GM13976 (cell line): ENCODE measurements at regions not wholly inside any gene's neighbourhood (a gene's known extent, or its start where the extent isn't known, plus 50 kb on each side); places are given as distances from the start of the nearest gene placed in this dataset.

Source experiments
- DNase-seq: peaks from one replicate; pipeline ENCODE4 v3.0.0; 2012; ENCODE audit warnings: low spot score
- in situ Hi-C: fragments of 300-500 bp; cut with MboI; formaldehyde crosslinking; loops from one replicate; pipeline ENCODE4 v1.12.0; 2022; ENCODE audit warnings: low sequenced_read_pairs, mixed read lengths, inconsistent platforms; ENCODE audit not compliant: unreplicated experiment
- TF ChIP-seq, protein P1 (sequence below): IDR thresholded peaks from 2 replicates; pipeline ENCODE4 v1.5.1; 2012; ENCODE audit warnings: borderline replicate concordance, mild to moderate bottlenecking; ENCODE audit not compliant: insufficient read depth; ENCODE audit errors: extremely low read depth, missing control alignments, control extremely low read depth

DNA sequence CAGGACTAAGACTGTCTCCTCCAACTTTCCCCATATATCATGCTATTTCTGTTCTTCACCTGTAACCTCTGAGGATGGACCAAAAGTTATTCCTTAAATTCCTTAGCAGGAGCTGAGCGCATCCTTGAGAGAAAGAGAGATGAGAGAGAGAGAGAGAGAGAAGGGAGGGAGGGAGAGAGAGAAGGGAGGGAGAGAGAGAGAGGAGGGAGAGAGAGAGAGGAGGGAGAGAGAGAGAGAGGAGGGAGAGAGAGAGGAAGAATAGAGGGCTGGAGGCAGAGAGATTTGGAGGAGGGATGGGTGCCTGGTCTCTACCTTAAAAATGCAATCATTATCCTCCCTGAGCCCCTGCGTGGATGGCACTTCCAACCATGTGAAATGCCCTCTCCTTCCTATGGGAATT is 73.6 kb downstream of the BMP2 start:
- no peak for DNase-seq
- in situ Hi-C loops: loop anchor here (25.0 kb wide), 1 partner anchor 1021 kb away; no protein-coding TSS in a partner anchor
- TF ChIP-seq, protein P1, sequence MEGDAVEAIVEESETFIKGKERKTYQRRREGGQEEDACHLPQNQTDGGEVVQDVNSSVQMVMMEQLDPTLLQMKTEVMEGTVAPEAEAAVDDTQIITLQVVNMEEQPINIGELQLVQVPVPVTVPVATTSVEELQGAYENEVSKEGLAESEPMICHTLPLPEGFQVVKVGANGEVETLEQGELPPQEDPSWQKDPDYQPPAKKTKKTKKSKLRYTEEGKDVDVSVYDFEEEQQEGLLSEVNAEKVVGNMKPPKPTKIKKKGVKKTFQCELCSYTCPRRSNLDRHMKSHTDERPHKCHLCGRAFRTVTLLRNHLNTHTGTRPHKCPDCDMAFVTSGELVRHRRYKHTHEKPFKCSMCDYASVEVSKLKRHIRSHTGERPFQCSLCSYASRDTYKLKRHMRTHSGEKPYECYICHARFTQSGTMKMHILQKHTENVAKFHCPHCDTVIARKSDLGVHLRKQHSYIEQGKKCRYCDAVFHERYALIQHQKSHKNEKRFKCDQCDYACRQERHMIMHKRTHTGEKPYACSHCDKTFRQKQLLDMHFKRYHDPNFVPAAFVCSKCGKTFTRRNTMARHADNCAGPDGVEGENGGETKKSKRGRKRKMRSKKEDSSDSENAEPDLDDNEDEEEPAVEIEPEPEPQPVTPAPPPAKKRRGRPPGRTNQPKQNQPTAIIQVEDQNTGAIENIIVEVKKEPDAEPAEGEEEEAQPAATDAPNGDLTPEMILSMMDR: no peak

DNA sequence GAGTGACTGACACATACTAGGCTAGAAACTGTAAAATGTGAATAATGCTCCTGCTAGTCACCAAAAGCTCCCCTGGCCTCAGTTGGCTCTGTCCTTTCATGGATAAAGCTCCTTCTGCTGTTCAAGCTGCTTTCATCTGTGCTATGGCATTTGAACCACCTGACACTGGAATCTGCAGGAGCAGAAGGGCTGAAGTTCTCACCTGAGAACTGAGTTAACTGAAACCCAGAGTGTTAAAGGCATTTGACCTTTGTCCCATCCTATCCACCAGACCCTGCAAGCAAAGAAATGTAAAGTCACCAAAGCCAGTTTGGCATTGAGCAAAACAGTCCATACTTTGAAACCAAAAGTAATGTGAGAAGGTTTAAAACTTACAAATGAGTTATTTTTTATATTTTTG is 77.7 kb downstream of the BMP2 start:
- in situ Hi-C loops: loop anchor here (25.0 kb wide), 1 partner anchor 1017 kb away; no protein-coding TSS in a partner anchor
- TF ChIP-seq, protein P1: no peak
- no peak for DNase-seq

DNA sequence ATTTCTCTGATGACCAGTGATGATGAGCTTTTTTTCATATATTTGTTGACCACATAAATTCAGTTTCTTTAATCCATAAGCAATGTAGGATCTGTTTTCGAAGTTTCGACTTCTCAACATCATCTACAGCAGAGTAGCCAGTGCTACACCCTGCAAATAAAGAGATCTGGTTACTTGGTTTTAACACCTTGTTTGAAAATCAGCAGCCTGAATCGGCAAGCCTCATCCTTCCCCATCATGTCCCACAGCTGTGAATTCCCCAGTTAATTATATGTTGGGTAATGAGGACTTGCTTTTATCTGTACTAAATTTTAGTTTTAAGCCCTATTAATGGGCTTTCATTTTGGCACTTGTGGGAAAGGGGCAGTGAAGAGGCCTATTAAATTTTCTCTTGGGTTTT is 80.6 kb downstream of the BMP2 start:
- DNase-seq: no peak
- in situ Hi-C loops: loop anchor here (25.0 kb wide), 1 partner anchor 1014 kb away; no protein-coding TSS in a partner anchor
- TF ChIP-seq, protein P1: no peak

DNA sequence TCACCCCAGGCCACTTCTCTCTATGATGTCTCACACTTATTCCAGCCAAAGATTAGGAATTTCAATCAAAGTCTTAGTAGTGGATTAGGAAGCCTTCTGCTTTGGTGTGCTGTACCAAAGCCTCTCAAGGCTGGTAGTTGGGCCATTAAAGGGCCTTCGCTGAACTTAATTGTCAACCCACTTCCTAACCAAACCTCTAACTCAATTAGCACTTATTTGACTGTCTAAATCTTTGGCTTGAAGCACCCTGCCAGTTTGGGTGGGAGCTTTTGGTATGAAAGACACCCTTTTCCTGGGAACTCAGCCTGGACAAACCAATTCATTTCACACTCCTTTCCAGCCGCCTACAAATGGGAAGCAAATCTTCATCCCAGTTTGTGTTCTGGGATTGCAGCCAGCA is 81.5 kb downstream of the BMP2 start:
- TF ChIP-seq, protein P1: no peak
- in situ Hi-C loops: loop anchor here (25.0 kb wide), 1 partner anchor 1013 kb away; no protein-coding TSS in a partner anchor
- DNase-seq: no peak

DNA sequence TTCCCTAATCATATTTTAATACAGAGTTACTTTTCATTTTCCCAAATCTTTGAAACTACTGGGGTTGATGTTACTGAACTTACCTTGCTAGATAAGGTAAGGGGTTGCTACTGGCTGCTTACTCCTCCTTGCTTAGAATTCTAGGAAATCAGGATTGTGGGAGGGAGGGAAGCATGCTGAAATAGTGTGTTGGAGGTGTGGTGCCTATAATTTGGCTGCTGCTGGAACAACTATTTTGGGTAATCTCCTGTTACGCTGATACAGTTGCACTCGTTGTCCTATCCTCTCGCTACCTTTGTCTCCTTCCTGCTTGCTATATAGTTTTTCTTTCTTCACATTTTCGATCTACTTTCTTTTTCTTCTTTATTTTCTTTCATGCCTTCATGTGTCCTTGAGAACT is 83.7 kb downstream of the BMP2 start:
- DNase-seq: no peak

DNA sequence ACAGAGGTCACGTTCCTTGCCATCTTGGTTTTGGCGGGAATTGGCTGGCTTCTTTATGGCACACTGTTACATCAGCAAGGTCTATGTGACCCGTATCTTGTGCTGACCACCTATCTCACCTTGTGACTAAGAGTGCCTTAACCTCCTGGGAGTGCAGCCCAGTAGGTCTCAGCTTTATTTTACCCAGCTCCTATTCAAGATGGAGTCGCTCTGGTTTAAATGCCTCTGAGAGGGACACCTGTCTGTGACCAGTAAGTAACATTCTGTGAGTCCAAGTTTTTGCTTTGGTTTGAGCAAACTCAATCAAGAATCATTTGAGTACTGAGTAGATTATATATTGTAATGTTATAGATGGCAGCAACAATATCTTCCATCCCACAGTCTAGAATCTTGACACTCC is 85.0 kb downstream of the BMP2 start:
- no peak for DNase-seq
- TF ChIP-seq, protein P1: no peak
- in situ Hi-C loops: no loop called here

More for the DNA sequence above, 83.7 kb downstream of the BMP2 start:
- TF ChIP-seq, protein P1: no peak
- in situ Hi-C loops: no loop called here

DNA sequence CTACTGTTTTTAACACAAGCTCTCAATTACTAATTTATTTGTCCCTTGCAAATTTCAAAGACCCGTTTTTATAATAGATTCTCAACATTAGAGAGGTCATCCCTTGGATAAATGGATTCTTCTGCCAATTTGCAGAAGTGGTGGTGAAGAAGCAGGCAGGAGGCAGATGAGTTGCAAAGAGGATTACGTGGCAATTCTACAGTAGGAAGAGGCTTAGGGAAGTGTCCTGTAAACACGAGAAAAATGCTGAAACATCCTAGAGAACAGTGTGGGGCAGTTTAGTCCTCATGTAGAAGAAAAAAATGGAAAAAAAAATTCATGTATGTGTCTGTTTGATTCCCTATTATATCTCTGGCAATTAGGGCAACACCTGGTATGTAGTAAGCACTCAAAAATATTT is 87.6 kb downstream of the BMP2 start:
- in situ Hi-C loops: no loop called here
- TF ChIP-seq, protein P1: no peak
- DNase-seq: no peak
